Stimulated activated CD4-positive, alpha-beta T cell treated with anti-CD3 and anti-CD28 coated beads, Interleukin-12 subunit alpha, Interleukin-12 subunit beta, amount 100 ng/mL, for 48 hours (primary cell): ENCODE measurements at regions not wholly inside any gene's neighbourhood (a gene's known extent, or its start where the extent isn't known, plus 50 kb on each side); places are given as distances from the start of the nearest gene placed in this dataset.
A peak's percentile ranks its signal among the peaks of the same experiment; 100 is the strongest.
"Not testable (repeated sequence)": the region's sequence is repeated elsewhere in the genome, so short reads cannot be mapped to it uniquely, and the experiment has no call there.

Experiments used
- DNase-seq, 3 donors: peaks; one replicate each; pipeline ENCODE4 v3.0.0-alpha.2; 2020; ENCODE audit warnings: low read depth in 2 of 3, low spot score in 1 of 3

DNA sequence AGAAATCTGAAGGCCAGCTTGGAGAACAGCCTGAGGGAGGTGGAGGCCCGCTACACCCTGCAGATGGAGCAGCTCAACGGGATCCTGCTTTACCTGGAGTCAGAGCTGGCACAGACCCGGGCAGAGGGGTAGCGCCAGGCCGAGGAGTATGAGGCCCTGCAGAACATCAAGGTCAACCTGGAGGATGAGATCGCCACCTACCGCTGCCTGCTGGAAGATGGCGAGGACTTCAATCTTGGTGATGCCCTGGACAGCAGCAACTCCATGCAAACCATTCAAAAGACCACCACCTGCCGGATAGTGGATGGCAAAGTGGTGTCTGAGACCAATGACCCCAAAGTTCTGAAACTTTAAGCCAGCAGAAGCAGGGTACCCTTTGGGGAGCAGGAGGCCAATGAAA lies 318.4 kb downstream of the ZFHX3 start:
- DNase-seq, result not testable (repeated sequence)

DNA sequence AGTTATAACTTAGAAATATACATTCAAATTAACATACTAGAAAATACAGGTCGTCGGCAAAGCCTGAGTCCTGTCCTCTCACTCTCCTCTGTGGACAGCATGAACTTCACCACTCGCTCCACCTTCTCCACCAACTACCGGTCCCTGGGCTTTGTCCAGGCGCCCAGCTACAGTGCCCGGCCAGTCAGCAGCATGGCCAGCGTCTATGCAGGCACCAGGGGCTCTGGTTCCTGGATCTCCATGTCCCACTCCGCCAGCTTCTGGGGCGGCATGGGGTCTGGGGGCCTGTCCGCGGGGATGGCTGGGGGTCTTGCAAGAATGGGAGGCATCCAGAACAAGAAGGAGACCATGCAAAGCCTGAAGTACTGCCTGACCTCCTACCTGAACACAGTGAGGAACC lies 319.4 kb downstream of the ZFHX3 start:
- no peak for DNase-seq

DNA sequence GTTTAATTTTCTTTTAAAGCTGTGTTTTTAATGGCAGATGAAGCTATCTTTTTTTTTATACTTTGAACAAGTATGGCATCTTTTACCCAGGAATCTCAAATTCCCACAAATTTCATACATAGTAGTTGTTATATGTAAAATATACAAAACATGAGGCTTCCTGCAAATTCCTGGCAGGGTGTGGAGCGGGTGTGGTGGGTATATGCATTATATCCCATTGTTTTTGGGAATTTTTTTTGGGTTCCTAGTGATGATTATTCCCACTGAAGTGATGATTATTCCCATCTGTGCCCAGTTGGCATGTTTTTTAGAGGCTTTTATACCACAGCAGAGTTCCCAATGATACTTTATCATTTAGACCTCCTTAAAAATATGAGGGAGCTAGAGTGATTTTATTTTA lies 320.4 kb downstream of the ZFHX3 start:
- no peak for DNase-seq

DNA sequence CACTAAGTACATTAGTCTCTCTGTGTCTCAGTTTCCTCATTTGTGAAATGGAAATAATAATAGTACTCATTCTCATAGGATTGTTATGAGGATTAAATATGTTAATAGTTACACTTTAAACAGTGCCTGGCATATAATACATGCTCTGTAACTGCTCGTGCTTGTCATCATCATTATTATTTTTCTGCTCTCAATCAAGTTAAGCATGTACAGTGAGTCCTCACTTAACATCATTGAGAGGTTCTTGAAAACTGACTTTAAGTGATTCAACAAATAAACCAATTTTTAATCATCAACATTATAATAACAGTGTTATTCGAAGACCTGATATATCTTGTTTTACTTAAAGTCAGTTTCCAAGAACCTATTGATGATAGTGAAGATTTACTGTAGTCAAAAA lies 322.3 kb downstream of the ZFHX3 start:
- no peak for DNase-seq

DNA sequence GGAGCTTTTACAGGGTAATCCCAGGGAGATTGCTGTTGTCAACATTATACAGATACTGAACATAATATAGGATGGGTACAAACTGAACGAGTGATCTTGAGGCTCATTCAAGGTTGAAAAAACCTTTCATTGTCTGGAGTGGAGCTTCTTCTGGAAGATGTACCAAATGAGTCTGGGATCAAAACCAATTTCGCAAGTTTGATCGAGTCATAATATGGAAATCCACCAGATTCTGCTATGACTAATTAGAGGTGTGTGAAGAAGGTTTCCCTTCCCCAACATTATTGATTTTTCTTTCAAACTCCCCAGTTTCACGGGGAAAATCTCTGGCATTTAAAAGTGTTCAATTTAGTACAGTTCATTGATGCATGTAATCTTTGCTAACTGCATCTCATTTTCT lies 324.1 kb downstream of the ZFHX3 start:
- no peak for DNase-seq

DNA sequence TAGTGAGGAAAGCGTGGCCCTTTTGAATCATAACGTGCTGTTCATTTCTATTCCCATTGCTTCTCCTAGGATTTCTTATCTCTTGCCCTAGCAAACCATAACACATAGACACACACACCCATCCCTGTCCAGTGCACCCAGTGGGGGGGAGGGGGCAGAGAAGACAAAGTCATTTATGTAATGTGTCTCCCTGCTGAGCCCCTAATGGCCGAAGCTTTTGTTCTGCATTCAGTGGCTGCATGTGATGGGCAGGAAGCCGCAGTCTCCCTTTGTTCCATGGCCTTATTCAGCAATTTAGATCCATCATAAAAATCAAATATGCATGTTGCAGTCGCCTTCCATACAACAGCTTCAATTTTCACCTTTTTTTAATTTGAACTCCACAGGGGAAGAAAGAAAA lies 325.4 kb downstream of the ZFHX3 start:
- DNase-seq, result no peak

DNA sequence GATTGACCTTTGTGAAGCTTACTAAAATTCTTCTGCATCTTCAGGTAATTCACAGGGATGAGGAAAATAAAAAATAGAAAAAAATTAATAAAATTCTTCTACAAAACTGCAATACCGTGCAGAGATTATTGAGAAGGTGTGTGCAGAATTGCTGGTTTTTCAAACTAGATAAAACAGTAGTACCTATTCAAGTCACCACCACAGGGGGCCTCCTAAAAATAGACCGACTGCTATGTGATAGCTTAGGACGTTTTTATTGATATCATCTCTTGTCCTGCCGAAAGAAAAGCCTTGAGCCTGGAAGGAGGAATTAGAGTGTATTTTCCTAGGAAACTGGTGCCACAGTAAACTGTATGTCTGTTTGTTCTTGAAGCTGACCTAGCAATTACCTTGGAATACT lies 325.9 kb downstream of the ZFHX3 start:
- DNase-seq, result no peak

DNA sequence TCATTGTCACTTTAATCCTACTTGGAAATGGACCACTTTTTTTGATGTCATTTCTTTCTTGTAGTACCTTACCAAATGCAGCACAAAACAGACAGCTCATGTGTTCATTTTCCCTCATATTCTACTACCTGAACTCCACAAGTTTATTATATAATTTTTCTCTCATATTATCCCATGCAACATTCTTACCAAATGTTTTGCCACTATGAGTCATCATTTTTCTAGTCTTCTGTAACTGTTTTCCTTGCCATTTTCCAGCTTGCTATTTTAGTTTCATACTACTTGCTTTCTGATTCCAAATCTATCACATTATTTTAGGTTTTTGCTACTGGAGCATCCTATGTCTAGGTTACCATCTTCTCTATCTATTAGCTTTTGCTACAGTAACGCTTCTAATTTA lies 332.7 kb downstream of the ZFHX3 start:
- DNase-seq, result no peak

DNA sequence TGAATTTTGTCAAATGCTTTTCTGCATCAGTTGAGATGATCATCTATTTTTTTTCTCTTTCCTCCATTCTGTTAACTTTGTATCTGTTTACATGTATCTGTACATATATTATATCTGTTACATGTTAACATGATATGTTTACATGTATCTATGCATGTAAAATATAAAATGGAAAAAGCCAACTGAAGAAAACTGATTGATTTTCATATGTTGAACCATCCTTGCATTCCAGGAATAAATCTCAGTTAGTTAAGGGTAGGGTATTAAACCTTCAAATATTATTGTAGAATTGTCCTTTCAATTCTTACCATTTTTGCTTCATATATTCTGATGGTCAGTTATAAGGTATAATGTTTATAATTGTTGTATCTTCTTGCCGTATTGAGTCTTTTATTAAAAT lies 336.1 kb downstream of the ZFHX3 start:
- no peak for DNase-seq

DNA sequence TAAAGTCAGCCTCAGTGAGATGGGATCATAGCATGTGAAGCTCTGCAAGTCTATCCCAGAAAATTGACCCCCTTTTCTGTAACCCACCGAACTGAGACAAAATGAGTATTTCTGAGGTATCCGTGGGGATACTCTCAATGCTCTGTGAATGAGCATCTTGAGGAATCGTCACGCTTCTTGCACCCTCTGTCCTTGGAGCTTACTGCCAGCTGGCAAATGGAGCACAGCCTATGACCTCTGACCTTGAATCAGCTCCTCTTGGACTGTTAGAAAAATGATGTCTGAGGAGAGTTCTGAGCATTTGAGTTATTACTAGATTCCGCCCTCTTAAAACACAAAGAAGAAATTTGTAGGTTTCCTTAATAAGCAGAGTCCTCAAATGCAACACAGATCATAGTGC lies 342.1 kb downstream of the ZFHX3 start:
- no peak for DNase-seq

DNA sequence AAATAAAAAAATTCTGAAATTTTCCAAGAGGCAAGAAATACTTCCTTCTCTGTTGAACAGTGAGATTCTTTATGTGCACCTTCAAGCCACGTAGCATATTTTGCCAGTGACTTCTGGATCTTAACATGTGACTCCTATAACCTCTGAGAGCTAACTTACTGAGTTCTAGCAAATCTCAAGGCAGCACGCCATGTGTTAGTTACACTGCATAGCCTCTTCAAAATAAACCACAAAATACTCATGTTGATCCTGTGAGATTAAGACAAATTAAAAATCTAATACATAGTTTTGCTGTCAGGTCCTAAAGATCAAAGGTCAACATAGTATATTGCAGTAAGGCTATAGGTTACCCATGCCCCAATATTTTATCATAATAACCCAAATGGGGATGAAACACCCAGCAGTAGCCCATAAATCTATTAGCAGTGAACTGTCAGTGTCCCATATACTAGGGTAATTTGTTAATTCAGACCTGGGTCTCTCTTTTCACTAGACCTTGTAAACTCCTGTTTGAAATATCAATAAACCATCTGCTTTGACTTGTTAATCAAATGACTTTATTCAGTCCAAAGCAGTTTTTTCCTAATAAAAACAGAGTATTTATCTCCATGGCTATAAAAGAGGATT lies 343.1 kb downstream of the ZFHX3 start:
- no peak for DNase-seq

DNA sequence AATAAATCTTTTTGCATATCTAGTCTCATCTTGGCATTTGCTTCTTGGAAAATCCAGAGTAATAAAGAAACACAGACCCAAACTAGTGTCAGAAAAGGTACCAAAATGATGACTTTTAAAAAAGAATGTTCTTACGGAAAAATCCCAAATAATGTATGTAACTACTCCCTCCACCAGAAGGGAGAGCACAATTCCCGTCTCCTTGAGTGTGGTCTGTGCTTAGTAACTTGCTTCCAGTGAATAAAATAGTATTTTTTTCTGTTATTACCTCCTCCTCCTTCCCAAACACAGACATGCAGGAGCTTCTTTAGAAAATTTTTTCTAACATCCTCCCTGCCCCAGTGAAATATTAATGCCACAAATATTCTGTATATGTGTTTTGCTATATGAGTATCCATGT lies 358.1 kb downstream of the ZFHX3 start:
- DNase-seq, result no peak

DNA sequence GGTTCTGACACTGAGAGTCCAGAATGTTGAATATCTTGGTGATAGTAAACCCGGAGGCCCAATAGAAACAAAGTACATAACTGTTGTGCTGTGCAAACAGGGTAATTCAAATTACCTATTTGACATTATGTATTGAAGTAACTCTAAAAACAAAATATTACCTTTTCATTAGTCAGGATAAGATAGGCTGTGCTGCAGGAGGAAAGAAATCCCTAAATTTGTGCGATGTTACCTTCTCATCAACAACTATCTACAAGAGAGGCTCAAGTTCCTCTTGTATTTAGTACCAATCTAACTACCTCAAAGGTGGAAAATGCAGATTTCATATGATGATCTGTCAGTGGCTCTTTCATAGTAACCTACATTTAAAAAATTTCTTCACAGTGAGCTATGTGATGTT lies 367.2 kb downstream of the ZFHX3 start:
- DNase-seq, result no peak

DNA sequence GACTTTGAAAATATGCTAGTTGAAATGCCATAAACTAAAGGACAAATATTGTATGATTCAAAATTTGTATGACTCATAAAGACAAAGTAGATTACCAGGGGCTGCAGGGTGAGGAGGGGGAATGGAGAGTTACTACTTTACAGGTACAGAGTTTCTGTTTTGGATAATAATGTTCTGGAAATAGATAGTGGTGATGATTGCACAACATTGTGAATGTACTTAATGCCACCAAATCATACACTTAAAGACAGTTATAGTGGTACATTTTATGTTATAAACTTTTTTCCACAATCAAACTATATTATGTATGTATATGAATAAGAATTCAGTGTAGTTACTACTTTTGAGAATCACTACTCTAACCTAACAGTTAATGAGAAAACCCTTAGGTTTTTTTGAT lies 368.1 kb downstream of the ZFHX3 start:
- no peak for DNase-seq

DNA sequence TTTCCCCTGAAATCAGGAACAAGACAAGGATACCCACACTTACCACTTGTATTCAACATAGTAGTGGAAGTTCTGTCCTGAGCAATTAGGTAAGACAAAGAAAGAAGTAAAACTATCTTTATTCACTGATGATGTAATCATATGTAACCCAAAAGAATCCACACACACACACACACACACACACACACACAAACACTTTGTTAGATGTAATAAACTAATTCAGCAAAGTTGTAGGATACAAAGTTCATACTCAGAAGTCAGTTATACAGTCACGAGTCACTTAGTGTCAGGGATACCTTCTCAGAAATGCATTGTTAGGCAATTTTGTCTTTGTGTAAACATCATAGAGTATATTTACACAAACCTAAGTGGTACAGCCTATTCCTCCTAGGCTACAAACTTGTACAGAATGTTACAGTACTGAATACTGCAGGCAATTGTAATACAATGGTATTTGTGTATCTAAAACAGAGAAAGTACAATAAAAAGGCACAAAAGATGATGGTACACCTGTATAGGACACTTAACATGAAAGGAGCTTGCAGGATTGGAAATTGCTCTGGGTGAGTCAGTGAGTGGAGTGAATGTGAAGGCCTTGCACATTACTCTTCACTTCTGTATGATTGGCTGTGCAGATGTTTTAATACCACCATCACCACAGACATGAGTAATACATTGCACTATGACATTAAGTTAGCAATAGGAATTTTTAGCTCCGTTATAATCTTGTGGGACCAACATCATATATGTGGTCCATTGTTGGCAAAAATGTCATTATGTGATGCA lies 370.1 kb downstream of the ZFHX3 start:
- no peak for DNase-seq

DNA sequence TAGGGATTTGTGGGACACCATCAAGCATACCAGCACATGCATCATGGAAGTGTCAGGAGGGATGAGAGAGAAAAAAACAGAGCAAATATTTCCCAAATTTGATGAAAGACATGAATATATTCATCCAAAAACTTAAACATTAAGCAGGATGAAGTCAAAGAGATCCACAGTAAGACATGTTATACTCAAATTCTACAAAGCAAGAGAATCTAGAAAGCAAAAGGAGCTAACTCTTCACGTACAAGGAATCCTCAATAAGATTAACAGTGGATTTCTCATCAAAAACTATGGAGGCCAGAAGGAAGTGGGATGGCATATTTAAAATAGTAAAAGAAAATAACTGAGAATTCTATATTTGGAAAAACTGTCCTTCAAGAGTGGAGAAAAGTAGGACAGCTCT lies 374.8 kb downstream of the ZFHX3 start:
- DNase-seq, result no peak

DNA sequence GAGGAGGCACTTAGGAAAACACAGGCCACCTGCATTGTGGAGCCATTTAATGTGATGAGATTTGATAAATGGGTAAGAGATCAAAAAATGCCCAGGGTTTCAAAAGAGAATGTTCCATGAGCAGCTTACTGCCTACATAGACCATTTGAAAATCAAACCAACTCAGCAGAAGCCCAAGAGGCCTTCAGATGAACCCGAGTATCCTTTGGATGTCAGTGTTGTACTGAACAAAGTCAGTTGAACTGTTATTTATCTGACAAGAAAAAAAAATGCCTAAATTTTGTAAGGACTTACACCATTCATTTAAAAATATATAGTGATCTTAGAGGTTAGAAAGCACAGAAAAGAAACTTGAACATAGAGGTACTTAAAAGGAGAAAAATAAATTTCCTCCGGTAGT lies 381.7 kb downstream of the ZFHX3 start:
- no peak for DNase-seq

DNA sequence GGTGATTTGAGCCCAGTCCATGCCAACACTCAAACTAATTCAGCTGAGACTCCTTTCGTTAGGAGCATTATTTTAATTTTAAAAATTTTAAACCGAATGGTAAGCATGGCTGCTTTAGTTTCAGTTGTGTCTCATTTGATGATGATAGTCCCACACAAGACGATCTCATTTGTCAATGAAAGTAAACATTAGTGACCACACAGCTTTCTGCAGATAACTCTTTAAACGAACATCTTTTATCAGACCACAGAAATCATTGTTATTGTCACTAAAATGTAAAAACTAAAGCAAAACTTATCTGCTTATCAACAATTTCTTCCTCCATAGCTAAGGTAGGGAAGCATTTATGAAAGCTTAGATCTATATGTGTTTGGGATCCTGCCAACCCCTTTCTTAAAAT lies 382.2 kb downstream of the ZFHX3 start:
- no peak for DNase-seq

DNA sequence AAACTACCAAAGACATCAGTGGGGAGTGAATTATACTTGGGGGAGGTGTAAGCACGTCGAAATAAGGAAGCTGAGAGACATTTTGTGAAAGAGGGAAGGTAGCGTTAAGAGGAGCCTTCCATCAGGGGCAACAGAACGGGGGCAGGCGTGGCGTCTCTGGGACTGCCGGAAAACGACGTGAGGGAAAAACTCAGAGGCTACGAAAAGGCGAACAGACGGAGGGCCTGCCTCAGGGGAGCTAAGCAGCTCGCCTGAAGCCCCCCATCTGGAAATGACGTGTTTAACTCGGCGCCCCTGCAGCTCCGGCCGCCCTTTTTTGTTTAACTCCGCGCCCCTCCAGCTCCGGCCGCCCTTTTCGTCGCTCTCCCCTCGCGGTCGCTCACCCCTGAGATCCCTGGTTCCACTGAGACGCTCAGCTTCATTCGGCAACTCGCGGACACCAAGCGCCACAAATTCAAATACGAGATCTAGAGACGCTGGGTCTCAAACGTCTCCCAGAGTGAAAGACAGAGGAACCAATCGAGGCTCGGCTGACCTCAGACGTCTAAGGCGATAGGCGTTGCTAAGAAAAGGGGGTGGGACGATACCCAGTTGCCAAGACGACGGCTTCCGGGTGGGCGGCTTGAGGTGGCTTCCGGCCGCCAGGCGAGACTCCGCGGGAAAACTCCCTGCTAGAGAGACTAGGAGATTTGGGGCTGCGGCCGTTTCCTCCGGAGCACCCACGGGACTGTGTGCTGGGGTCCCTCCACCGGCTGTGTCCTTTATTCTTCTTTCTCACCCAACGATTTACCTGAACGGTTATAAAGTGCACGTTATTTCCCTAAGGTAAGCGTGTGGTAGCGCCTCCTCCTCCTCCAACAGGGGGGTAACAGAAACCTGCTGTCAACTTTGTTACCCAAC lies 383.2 kb downstream of the ZFHX3 start:
- DNase-seq, result peak; percentile 88 to 92 (median 90)

DNA sequence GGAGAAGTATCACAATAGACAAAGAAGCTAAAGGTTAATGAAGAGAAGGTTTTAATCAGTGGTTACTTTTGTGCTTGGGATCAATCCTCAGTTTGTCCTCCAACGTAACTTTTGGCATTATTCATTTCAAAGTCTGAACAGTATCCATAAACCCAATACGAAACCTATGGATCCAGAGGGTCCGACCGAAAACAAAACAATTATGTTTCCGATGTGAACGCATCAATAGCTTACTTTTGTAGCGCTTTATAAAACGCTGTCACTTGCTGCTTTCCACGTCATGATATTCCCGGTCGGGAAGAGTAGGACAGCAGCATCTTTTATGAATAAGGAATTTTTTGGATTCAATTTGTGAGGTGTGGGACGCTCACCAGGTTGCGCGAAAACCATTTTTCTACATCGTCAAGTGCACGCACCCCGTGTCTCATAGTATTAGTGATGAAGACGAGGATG lies 383.8 kb downstream of the ZFHX3 start:
- DNase-seq, result no peak

DNA sequence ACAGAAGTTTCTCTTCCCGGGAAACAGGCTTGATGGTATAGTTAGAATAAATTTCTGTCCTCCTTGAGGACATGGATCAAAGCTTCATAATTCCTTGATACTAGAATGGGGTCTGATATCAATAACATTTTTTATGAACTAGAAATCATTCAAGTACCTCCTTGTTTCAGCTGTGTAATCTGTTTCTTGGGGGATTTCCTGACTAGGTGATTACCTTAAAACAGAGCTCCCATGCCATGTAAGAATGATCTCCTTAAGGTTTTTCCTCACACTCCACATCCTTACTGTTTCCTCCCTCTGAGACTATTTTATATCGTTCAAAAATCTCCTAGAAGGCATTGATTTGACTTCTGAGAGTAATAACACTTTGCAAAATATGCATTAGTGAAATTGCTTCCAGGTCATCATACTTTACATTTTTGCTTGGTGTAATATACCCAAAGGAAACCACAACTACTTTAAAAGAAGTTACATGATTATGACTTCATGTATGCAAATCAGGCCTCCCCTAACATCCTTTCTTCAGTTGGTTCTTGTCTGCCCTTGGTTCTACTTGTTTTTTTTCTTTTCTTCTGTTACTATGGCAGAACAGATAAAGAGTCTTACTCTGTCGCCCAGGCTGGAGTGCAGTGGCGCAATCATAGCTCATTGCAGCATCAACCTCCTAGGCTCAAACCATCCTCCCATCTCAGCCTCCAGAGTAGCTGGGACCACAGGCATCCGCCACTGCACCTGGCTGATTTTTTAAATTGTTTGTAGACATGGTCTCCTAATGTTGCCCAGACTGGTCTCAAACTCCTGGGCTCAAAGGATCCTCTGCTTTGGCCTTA lies 388.8 kb downstream of the ZFHX3 start:
- DNase-seq, result no peak
